HCT116 (cell line): ENCODE measurements at regions not wholly inside any gene's neighbourhood (a gene's known extent, or its start where the extent isn't known, plus 50 kb on each side); places are given as distances from the start of the nearest gene placed in this dataset.

Source experiments
- ATAC-seq: fragments of 200-7000 bp; cut with Tn5 transposase; 2 replicates; pipeline ENCODE4 v1.9.1; 2020; ENCODE audit warnings: mild to moderate bottlenecking, moderate library complexity
- BruUV-seq: library from RNA; stranded (reverse); fragments of 400-500 nt; replicated peaks from 2 replicates; lab custom pipeline; 2021; lab: Mats Ljungman, UMichigan
- CTCF ChIA-PET: fragments of 300-600 bp; sonication (Branson Sonifier 250); formaldehyde crosslinking; loops from one replicate; lab custom pipeline; 2021; ENCODE audit warnings: antibody characterized with exemption; lab: Charles Lee
- POLR2A ChIA-PET: fragments of 300-600, 350-600 bp; sonication (Branson Sonifier 250); formaldehyde crosslinking; loops from one replicate; lab custom pipeline; 2021; ENCODE audit warnings: antibody characterized with exemption; lab: Charles Lee
- RAD21 ChIA-PET, 2 experiments: fragments of 300-600 bp; sonication (Branson Sonifier 250); formaldehyde crosslinking; loops; one replicate each; lab custom pipeline; 2023; ENCODE audit warnings: low total read pairs in 2 of 2; ENCODE audit not compliant: uncharacterized antibody in 2 of 2, unreplicated experiment in 2 of 2, low non-redundant PET in 1 of 2; lab: Charles Lee
- DNase-seq: peaks from one replicate; pipeline ENCODE4 v3.0.0-alpha.2; 2010; ENCODE audit warnings: low read depth, low spot score
- H2AFZ ChIP-seq: fragments of 200-600 bp; shearing (Covaris generic), sonication (generic); 2 replicates; pipeline ENCODE4 v1.6.1; 2017; ENCODE audit warnings: low read depth, mixed run types, mixed read lengths, antibody characterized with exemption, low read length; ENCODE audit not compliant: poor library complexity, severe bottlenecking
- H3K27ac ChIP-seq: 2 replicates; pipeline ENCODE4 v1.5.1; 2012; ENCODE audit warnings: low read depth, low read length
- H3K27me3 ChIP-seq: fragments of 200-600 bp; sonication (generic); 2 replicates; pipeline ENCODE4 v1.6.1; 2016; ENCODE audit warnings: mixed run types, low read length, mixed read lengths; ENCODE audit not compliant: insufficient read depth
- H3K36me3 ChIP-seq, 2 experiments: fragments of 200-500 bp in 1 of 2; fragments of 200-600 bp in 1 of 2; sonication (Bioruptor generic) in 1 of 2; sonication (generic) in 1 of 2; 2 replicates each; pipeline versions ENCODE4 v1.5.1 to v1.6.1; 2014 to 2016; ENCODE audit warnings: low read length in 2 of 2, inconsistent platforms in 1 of 2, mixed read lengths in 1 of 2, mixed run types in 1 of 2; ENCODE audit not compliant: insufficient read depth in 2 of 2, control insufficient read depth in 1 of 2
- H3K4me1 ChIP-seq, 2 experiments: fragments of 200-600 bp in 1 of 2; sonication (generic) in 1 of 2; 2 replicates each; pipeline versions ENCODE4 v1.5.1 to v1.6.1; 2012 to 2017; ENCODE audit warnings: low read length in 2 of 2, inconsistent platforms in 1 of 2, mild to moderate bottlenecking in 1 of 2, mixed read lengths in 1 of 2, mixed run types in 1 of 2, moderate library complexity in 1 of 2; ENCODE audit not compliant: insufficient read depth in 2 of 2, control insufficient read depth in 1 of 2
- H3K4me2 ChIP-seq: fragments of 200-600 bp; sonication (generic); 2 replicates; pipeline ENCODE4 v1.6.1; 2017; ENCODE audit warnings: mixed run types, low read length, mixed read lengths
- H3K4me3 ChIP-seq, 2 experiments: fragments of 200-600 bp in 1 of 2; sonication (generic) in 1 of 2; replicated peaks in 1 of 2; 2 replicates each; pipeline ENCODE4 v1.5.1; 2011 to 2016; ENCODE audit warnings: low read length in 2 of 2, control low read depth in 1 of 2, low read depth in 1 of 2, mild to moderate bottlenecking in 1 of 2, mixed read lengths in 1 of 2, mixed run types in 1 of 2
- H3K79me2 ChIP-seq: fragments of 200-600 bp; sonication (generic); 2 replicates; pipeline ENCODE4 v1.6.1; 2017; ENCODE audit warnings: mild to moderate bottlenecking, mixed run types, low read length, moderate library complexity, mixed read lengths; ENCODE audit not compliant: insufficient read depth
- H3K9ac ChIP-seq: fragments of 200-600 bp; sonication (generic); 2 replicates; pipeline ENCODE4 v1.6.1; 2016; ENCODE audit warnings: low read length, mixed read lengths
- H3K9me2 ChIP-seq: fragments of 200-600 bp; sonication (generic), shearing (Covaris generic); 2 replicates; pipeline ENCODE4 v1.6.1; 2017; ENCODE audit warnings: mixed run types, mild to moderate bottlenecking, moderate library complexity; ENCODE audit not compliant: insufficient read depth
- H3K9me3 ChIP-seq, 2 experiments: fragments of 200-500 bp in 1 of 2; fragments of 200-600 bp in 1 of 2; sonication (Bioruptor generic) in 1 of 2; sonication (generic) in 1 of 2; 2 replicates each; pipeline ENCODE4 v1.6.1; 2014 to 2017; ENCODE audit warnings: low read length in 2 of 2, mixed read lengths in 2 of 2, inconsistent platforms in 1 of 2, low read depth in 1 of 2, mild to moderate bottlenecking in 1 of 2, mixed run types in 1 of 2, moderate library complexity in 1 of 2; ENCODE audit not compliant: control insufficient read depth in 1 of 2, insufficient read depth in 1 of 2
- H4K20me1 ChIP-seq: fragments of 200-600 bp; sonication (generic), shearing (Covaris generic); 2 replicates; pipeline ENCODE4 v1.6.1; 2017; ENCODE audit warnings: mixed run types, mild to moderate bottlenecking, moderate library complexity; ENCODE audit not compliant: insufficient read depth
- CBX3 ChIP-seq: IDR thresholded peaks from 2 replicates; pipeline ENCODE4 v1.6.1; 2012; ENCODE audit warnings: low read depth
- EGR1 ChIP-seq: IDR thresholded peaks from 2 replicates; pipeline ENCODE4 v1.6.1; 2012; ENCODE audit warnings: low read depth
- ELF1 ChIP-seq: IDR thresholded peaks from 2 replicates; pipeline ENCODE4 v1.6.1; 2012; ENCODE audit warnings: low read depth, borderline replicate concordance
- EZH2 ChIP-seq: fragments of 200-600 bp; sonication (generic); IDR thresholded peaks from 2 replicates; pipeline ENCODE4 v1.6.1; 2017; ENCODE audit warnings: antibody characterized with exemption, mixed run types
- EZH2phosphoT487 ChIP-seq: fragments of 200-600 bp; IDR thresholded peaks from 2 replicates; pipeline ENCODE4 v1.6.1; 2018; ENCODE audit warnings: antibody characterized with exemption, borderline replicate concordance
- FOSL1 ChIP-seq: IDR thresholded peaks from 2 replicates; pipeline ENCODE4 v1.6.1; 2012; ENCODE audit warnings: low read depth
- JUND ChIP-seq: IDR thresholded peaks from 2 replicates; pipeline ENCODE4 v1.6.1; 2012
- POLR2A ChIP-seq: IDR thresholded peaks from 2 replicates; pipeline ENCODE4 v1.7.0; 2011; ENCODE audit warnings: borderline replicate concordance; ENCODE audit not compliant: insufficient read depth, insufficient read length; ENCODE audit errors: extremely low read depth
- RAD21 ChIP-seq: IDR thresholded peaks from 2 replicates; pipeline ENCODE4 v1.6.1; 2012; ENCODE audit warnings: low read depth, mild to moderate bottlenecking
- SIN3A ChIP-seq: IDR thresholded peaks from 2 replicates; pipeline ENCODE4 v1.6.1; 2012; ENCODE audit warnings: low read depth
- SP1 ChIP-seq: IDR thresholded peaks from 2 replicates; pipeline ENCODE4 v1.6.1; 2012; ENCODE audit warnings: low read depth
- SRF ChIP-seq: IDR thresholded peaks from 2 replicates; pipeline ENCODE4 v1.6.1; 2012; ENCODE audit warnings: low read depth
- YY1 ChIP-seq: IDR thresholded peaks from 2 replicates; pipeline ENCODE4 v1.6.1; 2011; ENCODE audit warnings: low read length, low read depth, moderate library complexity, mild to moderate bottlenecking; ENCODE audit not compliant: insufficient replicate concordance; ENCODE audit errors: extremely low read depth
- ZFX ChIP-seq: fragments of 450-650 bp; IDR thresholded peaks from 2 replicates; pipeline ENCODE4 v1.6.1; 2017
- ZNF274 ChIP-seq: fragments of 200-500 bp; sonication (Bioruptor generic); IDR thresholded peaks from 2 replicates; pipeline ENCODE4 v1.6.1; 2014; ENCODE audit warnings: mild to moderate bottlenecking, low read depth, low read length, inconsistent platforms
- intact Hi-C: fragments of 100-400 bp; cut with micrococcal nuclease; formaldehyde crosslinking; loops from 2 replicates; pipeline ENCODE4 v1.10.0; 2022
- TF ChIP-seq, protein P1 (sequence below), 3 experiments: fragments of 200-600 bp in 1 of 3; sonication (generic) in 1 of 3; IDR thresholded peaks in 2 of 3; conservative IDR thresholded peaks in 1 of 3; 2 replicates each; pipeline ENCODE4 v1.5.1; 2012 to 2017; ENCODE audit warnings: low read depth in 2 of 3, low read length in 2 of 3, antibody characterized with exemption in 1 of 3, borderline replicate concordance in 1 of 3, control low read depth in 1 of 3, mild to moderate bottlenecking in 1 of 3, mixed read lengths in 1 of 3, mixed run types in 1 of 3, moderate library complexity in 1 of 3; ENCODE audit not compliant: insufficient read depth in 1 of 3
- TF ChIP-seq, protein P2 (sequence below): IDR thresholded peaks from 2 replicates; pipeline ENCODE4 v1.6.1; 2011; ENCODE audit warnings: mild to moderate bottlenecking, low read length, moderate library complexity; ENCODE audit not compliant: insufficient replicate concordance; ENCODE audit errors: extremely low read depth

DNA sequence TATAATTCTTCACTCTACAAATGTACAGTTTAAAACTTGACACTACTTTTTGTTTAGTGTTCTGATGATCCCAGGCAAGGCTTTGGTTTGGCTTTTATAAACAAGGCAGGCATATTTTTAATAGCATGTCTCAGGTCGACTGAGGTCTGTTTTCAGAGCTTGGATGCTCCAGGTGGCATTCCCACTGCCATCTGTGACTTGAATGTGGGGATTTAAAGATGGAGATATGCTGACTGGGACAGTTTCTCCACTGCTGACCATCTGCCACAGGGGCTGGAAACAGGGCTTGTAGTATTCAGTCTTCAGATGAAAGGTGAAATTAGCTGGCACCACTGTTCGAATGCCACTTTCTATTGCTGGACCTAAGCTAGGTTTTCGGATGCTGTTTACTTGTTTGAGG is 1266.2 kb upstream of the CDH18 start:
- ChIA-PET RAD21 (no interaction called here), CTCF (no interaction called here), POLR2A (no interaction called here)
- H3K9ac ChIP-seq, result no peak overlapping the region
- TF ChIP-seq YY1, result no peak
- TF ChIP-seq ZFX, result no peak
- TF ChIP-seq ELF1, result no peak
- TF ChIP-seq CBX3, result no peak
- TF ChIP-seq SRF, result no peak
- TF ChIP-seq, protein P1, sequence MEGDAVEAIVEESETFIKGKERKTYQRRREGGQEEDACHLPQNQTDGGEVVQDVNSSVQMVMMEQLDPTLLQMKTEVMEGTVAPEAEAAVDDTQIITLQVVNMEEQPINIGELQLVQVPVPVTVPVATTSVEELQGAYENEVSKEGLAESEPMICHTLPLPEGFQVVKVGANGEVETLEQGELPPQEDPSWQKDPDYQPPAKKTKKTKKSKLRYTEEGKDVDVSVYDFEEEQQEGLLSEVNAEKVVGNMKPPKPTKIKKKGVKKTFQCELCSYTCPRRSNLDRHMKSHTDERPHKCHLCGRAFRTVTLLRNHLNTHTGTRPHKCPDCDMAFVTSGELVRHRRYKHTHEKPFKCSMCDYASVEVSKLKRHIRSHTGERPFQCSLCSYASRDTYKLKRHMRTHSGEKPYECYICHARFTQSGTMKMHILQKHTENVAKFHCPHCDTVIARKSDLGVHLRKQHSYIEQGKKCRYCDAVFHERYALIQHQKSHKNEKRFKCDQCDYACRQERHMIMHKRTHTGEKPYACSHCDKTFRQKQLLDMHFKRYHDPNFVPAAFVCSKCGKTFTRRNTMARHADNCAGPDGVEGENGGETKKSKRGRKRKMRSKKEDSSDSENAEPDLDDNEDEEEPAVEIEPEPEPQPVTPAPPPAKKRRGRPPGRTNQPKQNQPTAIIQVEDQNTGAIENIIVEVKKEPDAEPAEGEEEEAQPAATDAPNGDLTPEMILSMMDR (IDR thresholded peaks at IDR 0.05 in 2 of 3, conservative IDR thresholded peaks at IDR 0.05 in 1 of 3; ENCODE audit: borderline replicate concordance in 1 of 3, insufficient read depth in 1 of 3, low read depth in 2 of 3, low read length in 2 of 3), result no peak
- TF ChIP-seq EGR1, result no peak
- no peak for TF ChIP-seq FOSL1
- no peak for TF ChIP-seq ZNF274
- TF ChIP-seq, protein P2, sequence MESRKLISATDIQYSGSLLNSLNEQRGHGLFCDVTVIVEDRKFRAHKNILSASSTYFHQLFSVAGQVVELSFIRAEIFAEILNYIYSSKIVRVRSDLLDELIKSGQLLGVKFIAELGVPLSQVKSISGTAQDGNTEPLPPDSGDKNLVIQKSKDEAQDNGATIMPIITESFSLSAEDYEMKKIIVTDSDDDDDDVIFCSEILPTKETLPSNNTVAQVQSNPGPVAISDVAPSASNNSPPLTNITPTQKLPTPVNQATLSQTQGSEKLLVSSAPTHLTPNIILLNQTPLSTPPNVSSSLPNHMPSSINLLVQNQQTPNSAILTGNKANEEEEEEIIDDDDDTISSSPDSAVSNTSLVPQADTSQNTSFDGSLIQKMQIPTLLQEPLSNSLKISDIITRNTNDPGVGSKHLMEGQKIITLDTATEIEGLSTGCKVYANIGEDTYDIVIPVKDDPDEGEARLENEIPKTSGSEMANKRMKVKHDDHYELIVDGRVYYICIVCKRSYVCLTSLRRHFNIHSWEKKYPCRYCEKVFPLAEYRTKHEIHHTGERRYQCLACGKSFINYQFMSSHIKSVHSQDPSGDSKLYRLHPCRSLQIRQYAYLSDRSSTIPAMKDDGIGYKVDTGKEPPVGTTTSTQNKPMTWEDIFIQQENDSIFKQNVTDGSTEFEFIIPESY, result no peak
- TF ChIP-seq EZH2, result no peak
- no peak for TF ChIP-seq POLR2A
- TF ChIP-seq JUND, result no peak
- TF ChIP-seq EZH2phosphoT487, result no peak
- no peak for TF ChIP-seq RAD21
- TF ChIP-seq SIN3A, result no peak
- TF ChIP-seq SP1, result no peak
- no peaks in the 10 kb centered on the region for H3K36me3 ChIP-seq
- no peaks in the 10 kb centered on the region for H3K79me2 ChIP-seq
- no peaks in the 10 kb centered on the region for H3K9me2 ChIP-seq
- H3K4me1 ChIP-seq, result no peaks in the 10 kb centered on the region
- H3K27me3 ChIP-seq, result no peaks in the 10 kb centered on the region
- H3K4me2 ChIP-seq, result no peak overlapping the region
- ATAC-seq (no peak), DNase-seq (no peak)
- BruUV-seq, result no TSS peak
- H3K9me3 ChIP-seq, result peaks cover 8 to 24% of the 10 kb centered on the region in 2 experiments; a peak in 2 of 4 replicates
- no peak overlapping the region for H2AFZ ChIP-seq
- H3K27ac ChIP-seq, result no peak overlapping the region
- H3K4me3 ChIP-seq, result no peak overlapping the region
- no peaks in the 10 kb centered on the region for H4K20me1 ChIP-seq
- intact Hi-C loops, result no loop called here
